Right lobe of liver (tissue), 6 donors: ENCODE measurements at regions not wholly inside any gene's neighbourhood (a gene's known extent, or its start where the extent isn't known, plus 50 kb on each side); places are given as distances from the start of the nearest gene placed in this dataset.

Experiments used
- ATAC-seq, 4 donors: fragments of 200-7000 bp; cut with Tn5 transposase; one replicate each; pipeline ENCODE4 v1.9.1; 2020; ENCODE audit warnings: mild to moderate bottlenecking in 4 of 4, moderate library complexity in 4 of 4
- DNase-seq, 3 donors: peaks; one replicate each; pipeline ENCODE4 v3.0.0-alpha.2; 2020
- H3K27ac ChIP-seq, 3 donors: fragments of 200-600 bp; one replicate each; pipeline ENCODE4 v1.8.0; 2022
- H3K27me3 ChIP-seq, 2 donors: fragments of 200-600 bp; one replicate each; pipeline ENCODE4 v1.8.0; 2022
- H3K36me3 ChIP-seq, 4 donors: fragments of 200-600 bp; sonication (generic) in 1 of 4; one replicate each; pipeline versions ENCODE4 v1.5.1 to v1.8.0; 2017 to 2022; ENCODE audit warnings: control low read depth in 1 of 4
- H3K4me1 ChIP-seq, 4 donors: fragments of 200-600 bp; sonication (generic) in 1 of 4; one replicate each; pipeline versions ENCODE4 v1.5.1 to v1.8.0; 2017 to 2022; ENCODE audit warnings: control low read depth in 1 of 4
- H3K4me3 ChIP-seq, 3 donors: fragments of 200-600 bp; one replicate each; pipeline ENCODE4 v1.8.0; 2022
- H3K9me3 ChIP-seq, 4 donors: fragments of 200-600 bp; sonication (generic) in 1 of 4; one replicate each; pipeline versions ENCODE4 v1.5.1 to v1.8.0; 2017 to 2022; ENCODE audit warnings: control low read depth in 1 of 4
- POLR2A ChIP-seq: fragments of 450-650 bp; IDR thresholded peaks from one replicate; pipeline ENCODE4 v1.6.1; 2017; ENCODE audit warnings: antibody characterized with exemption, mild to moderate bottlenecking
- WGBS: methylation state at CpG from one replicate; pipeline ENCODE4 v1.1.6; 2018; ENCODE audit warnings: low coverage, low lambda C conversion rate; ENCODE audit not compliant: insufficient coverage; ENCODE audit errors: missing lambda C conversion rate; 5-methylcytosine and 5-hydroxymethylcytosine counted together
- intact Hi-C, 2 donors: fragments of 100-400 bp; cut with DNase I; formaldehyde crosslinking; loops; one replicate each; pipeline versions ENCODE4 v1.11.2 to v1.14.1; 2022
- TF ChIP-seq, protein P1 (sequence below), 4 donors: fragments of 200-600 bp in 3 of 4; fragments of 450-650 bp in 1 of 4; IDR thresholded peaks; one replicate each; pipeline versions ENCODE4 v1.5.1 to v1.8.0; 2016 to 2022; ENCODE audit warnings: antibody characterized with exemption in 4 of 4, mild to moderate bottlenecking in 2 of 4
- donor health status: DM: no; HTN: yes; CAD: no.
- donor health status: DM: no; HTN: no; CAD: no.
- donor health status: DM: no; HTN: no; CAD: no.
- donor health status: DM: no; HTN: yes; CAD: no.
- donor health status: DM: no; HTN: yes; CAD: no.

DNA sequence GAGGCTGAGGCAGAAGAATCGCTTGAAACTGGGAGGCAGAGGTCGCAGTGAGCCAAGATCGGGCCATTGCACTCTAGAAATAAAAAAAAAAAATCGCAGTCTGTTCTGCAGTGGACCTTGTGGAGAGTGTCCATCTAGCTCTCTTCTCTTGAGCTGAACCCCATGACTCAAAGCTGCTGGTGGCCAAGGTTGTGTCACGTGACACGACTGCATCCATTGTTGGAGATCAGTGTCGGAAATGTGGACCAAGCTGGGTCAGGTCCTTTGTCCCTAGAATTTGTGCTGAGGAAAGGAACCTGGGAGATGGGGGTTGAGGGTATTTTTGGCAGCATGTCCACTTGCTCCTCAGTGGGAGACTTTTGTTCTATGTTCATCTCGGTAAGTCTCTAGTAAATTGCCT, 564.8 kb upstream of the CDH4 start:
- ATAC-seq (no peak), DNase-seq (no peak)
- no peak for TF ChIP-seq POLR2A
- TF ChIP-seq, protein P1, sequence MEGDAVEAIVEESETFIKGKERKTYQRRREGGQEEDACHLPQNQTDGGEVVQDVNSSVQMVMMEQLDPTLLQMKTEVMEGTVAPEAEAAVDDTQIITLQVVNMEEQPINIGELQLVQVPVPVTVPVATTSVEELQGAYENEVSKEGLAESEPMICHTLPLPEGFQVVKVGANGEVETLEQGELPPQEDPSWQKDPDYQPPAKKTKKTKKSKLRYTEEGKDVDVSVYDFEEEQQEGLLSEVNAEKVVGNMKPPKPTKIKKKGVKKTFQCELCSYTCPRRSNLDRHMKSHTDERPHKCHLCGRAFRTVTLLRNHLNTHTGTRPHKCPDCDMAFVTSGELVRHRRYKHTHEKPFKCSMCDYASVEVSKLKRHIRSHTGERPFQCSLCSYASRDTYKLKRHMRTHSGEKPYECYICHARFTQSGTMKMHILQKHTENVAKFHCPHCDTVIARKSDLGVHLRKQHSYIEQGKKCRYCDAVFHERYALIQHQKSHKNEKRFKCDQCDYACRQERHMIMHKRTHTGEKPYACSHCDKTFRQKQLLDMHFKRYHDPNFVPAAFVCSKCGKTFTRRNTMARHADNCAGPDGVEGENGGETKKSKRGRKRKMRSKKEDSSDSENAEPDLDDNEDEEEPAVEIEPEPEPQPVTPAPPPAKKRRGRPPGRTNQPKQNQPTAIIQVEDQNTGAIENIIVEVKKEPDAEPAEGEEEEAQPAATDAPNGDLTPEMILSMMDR (IDR thresholded peaks at IDR 0.05), result no peak
- no peak overlapping the region for H3K4me3 ChIP-seq
- no peaks in the 10 kb centered on the region for H3K36me3 ChIP-seq
- intact Hi-C loops, result no loop called here
- H3K4me1 ChIP-seq, result no peaks in the 10 kb centered on the region
- 68% methylated on average over 5 of the region's 8 CpGs for whole genome bisulfite sequencing
- H3K27ac ChIP-seq, result no peak overlapping the region
- H3K9me3 ChIP-seq, result no peaks in the 10 kb centered on the region
- no peaks in the 10 kb centered on the region for H3K27me3 ChIP-seq

DNA sequence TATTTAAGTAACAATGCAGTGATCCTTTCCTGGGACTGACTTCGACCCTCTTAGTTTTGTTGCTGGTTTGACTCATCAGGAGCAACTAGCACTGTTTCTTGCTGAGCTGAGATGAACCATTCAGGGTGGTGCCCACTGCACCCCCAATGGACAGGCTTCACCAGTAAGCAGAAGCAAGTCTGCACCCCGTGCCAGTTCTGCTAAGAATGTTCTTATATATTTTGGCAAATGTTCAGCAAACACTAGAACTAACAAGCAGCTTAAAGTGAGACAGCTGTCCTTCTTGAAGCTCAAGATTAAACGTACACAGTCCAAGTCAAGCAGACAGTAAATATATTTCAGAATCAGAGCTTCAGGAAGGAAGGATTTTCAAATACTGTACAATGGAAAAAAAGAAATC, 561.3 kb upstream of the CDH4 start:
- Histone ChIP-seq H3K27me3 (no peaks in the 10 kb centered on the region), H3K36me3 (no peaks in the 10 kb centered on the region), H3K9me3 (no peaks in the 10 kb centered on the region), H3K27ac (no peak overlapping the region), H3K4me3 (no peak overlapping the region), H3K4me1 (no peaks in the 10 kb centered on the region)
- WGBS, result 53% methylated on average over 3 of the region's 3 CpGs
- TF ChIP-seq, protein P1 (IDR thresholded peaks at IDR 0.05), result no peak
- TF ChIP-seq POLR2A, result no peak
- DNase-seq, result no peak
- intact Hi-C loops, result no loop called here
- no peak for ATAC-seq

DNA sequence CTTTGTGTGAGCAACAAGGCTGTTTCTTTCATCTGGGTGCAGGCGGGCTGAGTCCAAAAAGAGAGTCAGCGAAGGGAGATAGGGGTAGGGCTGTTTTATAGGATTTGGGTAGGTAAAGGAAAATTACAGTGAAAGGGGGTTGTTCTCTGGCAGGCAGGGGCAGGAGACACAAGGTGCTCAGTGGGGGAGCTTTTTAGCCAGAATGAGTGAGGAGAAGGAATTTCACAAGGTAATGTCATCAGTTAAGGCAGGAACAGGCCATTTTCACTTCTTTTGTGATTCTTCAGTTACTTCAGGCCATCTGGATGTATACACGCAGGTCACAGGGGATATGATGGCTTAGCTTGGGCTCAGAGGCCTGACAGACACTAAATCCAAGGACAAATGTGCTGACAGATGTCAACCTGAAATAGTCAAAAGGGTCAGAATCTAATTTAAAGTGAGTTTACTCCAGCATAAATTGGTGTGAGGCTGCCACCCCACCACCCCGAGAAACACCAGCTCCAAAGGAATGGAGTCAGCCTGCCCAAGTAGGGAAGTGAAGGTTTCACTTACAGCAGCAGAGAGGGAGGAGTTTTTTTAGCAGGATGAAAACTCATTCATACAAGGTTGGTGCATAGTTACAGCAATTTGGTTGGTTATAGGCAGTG, 560.0 kb upstream of the CDH4 start:
- Histone ChIP-seq H3K9me3 (no peaks in the 10 kb centered on the region), H3K36me3 (no peaks in the 10 kb centered on the region), H3K27ac (no peak overlapping the region), H3K4me1 (no peaks in the 10 kb centered on the region), H3K4me3 (no peak overlapping the region), H3K27me3 (no peaks in the 10 kb centered on the region)
- intact Hi-C loops, result no loop called here
- DNase-seq (no peak), ATAC-seq (no peak)
- 38% methylated on average over 4 of the region's 4 CpGs for WGBS
- TF ChIP-seq, protein P1 (IDR thresholded peaks at IDR 0.05), result no peak
- no peak for TF ChIP-seq POLR2A

DNA sequence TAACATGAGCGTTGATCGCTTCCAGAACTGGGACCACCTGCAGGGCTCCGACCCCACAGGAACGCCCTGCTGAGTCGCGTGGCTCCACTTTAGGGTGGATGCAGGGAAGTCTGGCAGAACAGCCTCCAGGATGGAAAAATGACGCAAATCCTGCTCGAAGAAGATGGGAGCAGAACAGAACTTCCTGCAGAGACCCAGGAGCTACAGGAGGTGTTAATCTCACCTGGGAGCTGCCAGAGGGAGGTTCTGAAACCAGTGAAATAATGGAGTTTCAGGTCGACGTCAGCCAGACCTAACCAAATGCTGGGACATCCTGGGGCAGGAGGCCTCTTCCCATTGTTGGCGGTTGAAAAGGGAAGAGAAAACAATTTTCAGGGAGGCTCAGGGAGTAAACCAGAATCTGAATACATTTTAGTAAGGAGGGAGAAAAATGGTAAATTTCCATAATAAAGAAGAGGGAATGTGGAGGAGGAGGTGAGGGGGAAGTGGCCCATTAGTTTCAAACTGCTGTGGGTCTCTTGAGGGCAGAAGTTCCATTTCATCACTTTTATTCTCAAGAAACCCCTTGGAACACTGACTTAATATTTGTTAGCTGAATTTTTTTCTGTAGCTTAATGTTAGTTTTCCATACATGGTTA, 558.4 kb upstream of the CDH4 start:
- intact Hi-C loops, result no loop called here
- no peak for DNase-seq
- TF ChIP-seq, protein P1 (IDR thresholded peaks at IDR 0.05), result no peak
- no peak for TF ChIP-seq POLR2A
- Histone ChIP-seq H3K27ac (no peak overlapping the region), H3K4me1 (no peaks in the 10 kb centered on the region), H3K36me3 (no peaks in the 10 kb centered on the region), H3K27me3 (no peaks in the 10 kb centered on the region), H3K4me3 (no peak overlapping the region), H3K9me3 (no peaks in the 10 kb centered on the region)
- ATAC-seq, result no peak
- 33% methylated on average over 10 of the region's 11 CpGs for WGBS
